Lung (tissue), 11 donors: ENCODE measurements at regions not wholly inside any gene's neighbourhood (a gene's known extent, or its start where the extent isn't known, plus 50 kb on each side); places are given as distances from the start of the nearest gene placed in this dataset.

ENCODE experiments used
- ATAC-seq: fragments of 200-7000 bp; cut with Tn5 transposase; one replicate; pipeline ENCODE4 v1.9.1; 2020; ENCODE audit warnings: moderate number of reproducible peaks; ENCODE audit not compliant: insufficient read depth, low FRiP score
- DNase-seq, 3 donors: peaks; one replicate each; pipeline ENCODE4 v3.0.0-alpha.2; 2013 to 2017
- H3K27ac ChIP-seq, 2 donors: one replicate each; pipeline ENCODE4 v1.5.1; 2013; ENCODE audit warnings: mild to moderate bottlenecking in 2 of 2, moderate library complexity in 2 of 2, control low read depth in 1 of 2, inconsistent platforms in 1 of 2, low read depth in 1 of 2, low read length in 1 of 2
- H3K27me3 ChIP-seq, 3 donors: one replicate each; pipeline ENCODE4 v1.5.1; 2013; ENCODE audit warnings: low read length in 2 of 3; ENCODE audit not compliant: control insufficient read depth in 3 of 3, insufficient read depth in 3 of 3
- H3K36me3 ChIP-seq, 4 donors: one replicate each; pipeline ENCODE4 v1.5.1; 2013; ENCODE audit warnings: low read length in 4 of 4, mild to moderate bottlenecking in 1 of 4, moderate library complexity in 1 of 4; ENCODE audit not compliant: control insufficient read depth in 4 of 4, insufficient read depth in 4 of 4
- H3K4me1 ChIP-seq, 5 donors: one replicate each; pipeline ENCODE4 v1.5.1; 2013; ENCODE audit warnings: low read length in 5 of 5, mild to moderate bottlenecking in 2 of 5, moderate library complexity in 1 of 5; ENCODE audit not compliant: control insufficient read depth in 5 of 5, insufficient read depth in 5 of 5
- H3K4me3 ChIP-seq: one replicate; pipeline ENCODE4 v1.5.1; 2013; ENCODE audit warnings: mild to moderate bottlenecking, control low read depth, moderate library complexity
- H3K9ac ChIP-seq, 2 donors: one replicate each; pipeline ENCODE4 v1.5.1; 2013; ENCODE audit warnings: low read length in 2 of 2, control low read depth in 1 of 2; ENCODE audit not compliant: insufficient read depth in 1 of 2
- H3K9me3 ChIP-seq, 4 donors: one replicate each; pipeline ENCODE4 v1.5.1; 2013; ENCODE audit warnings: low read length in 3 of 4, mild to moderate bottlenecking in 1 of 4, moderate library complexity in 1 of 4; ENCODE audit not compliant: control insufficient read depth in 4 of 4, insufficient read depth in 3 of 4
- WGBS, 2 donors: extraction: QIAGEN DNeasy Blood & Tissue Kit; methylation state at CpG; one replicate each; pipeline ENCODE4 v1.1.7; 2013; 5-methylcytosine and 5-hydroxymethylcytosine counted together
- TF ChIP-seq, protein P1 (sequence below): IDR thresholded peaks from 2 replicates; pipeline ENCODE4 v1.5.1; 2012; ENCODE audit warnings: mild to moderate bottlenecking; ENCODE audit errors: control extremely low read depth, extremely low read depth
- donor health status: control.
- donor health status: control.
- donor health status: Bipolar disorder and iron deficiency.
- donor health status: healthy.
- donor health status: DM: yes; HTN: yes; CAD: no.

GRCh38 chr2:16840496-16841172 is 175.0 kb upstream of the CYRIA start:
- Histone ChIP-seq H3K4me1 (peaks cover 0 to 2% (median 0%) of the 10 kb centered on the region in 5 donors), H3K27ac (no peak overlapping the region), H3K9ac (no peak overlapping the region), H3K27me3 (no peaks in the 10 kb centered on the region), H3K36me3 (no peaks in the 10 kb centered on the region), H3K4me3 (no peak overlapping the region), H3K9me3 (no peaks in the 10 kb centered on the region)
- WGBS, 2 donors: 74 to 80% methylated on average over 9 of the region's 9 CpGs
- DNase-seq (peak in 1 of 3 donors; percentile 11), ATAC-seq (no peak)
- TF ChIP-seq, protein P1, sequence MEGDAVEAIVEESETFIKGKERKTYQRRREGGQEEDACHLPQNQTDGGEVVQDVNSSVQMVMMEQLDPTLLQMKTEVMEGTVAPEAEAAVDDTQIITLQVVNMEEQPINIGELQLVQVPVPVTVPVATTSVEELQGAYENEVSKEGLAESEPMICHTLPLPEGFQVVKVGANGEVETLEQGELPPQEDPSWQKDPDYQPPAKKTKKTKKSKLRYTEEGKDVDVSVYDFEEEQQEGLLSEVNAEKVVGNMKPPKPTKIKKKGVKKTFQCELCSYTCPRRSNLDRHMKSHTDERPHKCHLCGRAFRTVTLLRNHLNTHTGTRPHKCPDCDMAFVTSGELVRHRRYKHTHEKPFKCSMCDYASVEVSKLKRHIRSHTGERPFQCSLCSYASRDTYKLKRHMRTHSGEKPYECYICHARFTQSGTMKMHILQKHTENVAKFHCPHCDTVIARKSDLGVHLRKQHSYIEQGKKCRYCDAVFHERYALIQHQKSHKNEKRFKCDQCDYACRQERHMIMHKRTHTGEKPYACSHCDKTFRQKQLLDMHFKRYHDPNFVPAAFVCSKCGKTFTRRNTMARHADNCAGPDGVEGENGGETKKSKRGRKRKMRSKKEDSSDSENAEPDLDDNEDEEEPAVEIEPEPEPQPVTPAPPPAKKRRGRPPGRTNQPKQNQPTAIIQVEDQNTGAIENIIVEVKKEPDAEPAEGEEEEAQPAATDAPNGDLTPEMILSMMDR: no peak

GRCh38 chr2:16832910-16833309 is 167.3 kb upstream of the CYRIA start:
- no peak overlapping the region for H3K27ac ChIP-seq
- H3K9me3 ChIP-seq: no peaks in the 10 kb centered on the region
- H3K9ac ChIP-seq: no peak overlapping the region
- ATAC-seq (no peak), DNase-seq (no peak)
- no peaks in the 10 kb centered on the region for H3K36me3 ChIP-seq
- TF ChIP-seq, protein P1: no peak
- no peaks in the 10 kb centered on the region for H3K4me1 ChIP-seq
- H3K27me3 ChIP-seq: no peaks in the 10 kb centered on the region
- no peak overlapping the region for H3K4me3 ChIP-seq

DNA sequence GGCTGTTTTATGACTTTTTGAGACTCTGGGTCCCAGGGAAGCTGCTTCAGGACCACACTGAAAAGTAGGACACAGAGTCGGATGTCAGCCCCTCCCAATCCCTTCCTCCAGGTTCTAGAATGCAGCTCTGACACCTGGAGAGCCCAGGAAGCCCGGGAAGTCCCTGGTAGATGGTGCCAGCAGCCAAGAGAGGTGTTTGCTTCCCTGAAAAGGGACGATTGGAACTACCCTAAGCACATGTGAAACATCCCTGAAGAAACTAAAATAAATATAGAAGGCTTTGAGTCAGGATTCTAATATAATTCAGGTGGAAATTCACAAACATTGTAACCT is 163.2 kb upstream of the CYRIA start:
- Histone ChIP-seq H3K27me3 (no peaks in the 10 kb centered on the region), H3K9me3 (no peaks in the 10 kb centered on the region), H3K27ac (no peak overlapping the region), H3K4me1 (no peaks in the 10 kb centered on the region), H3K36me3 (no peaks in the 10 kb centered on the region), H3K9ac (no peak overlapping the region), H3K4me3 (no peak overlapping the region)
- 41 to 74% methylated on average over 3 of the region's 3 CpGs for WGBS, 2 donors
- TF ChIP-seq, protein P1: no peak
- DNase-seq (no peak), ATAC-seq (no peak)
